NCI-H446 (cell line): ENCODE measurements at regions not wholly inside any gene's neighbourhood (a gene's known extent, or its start where the extent isn't known, plus 50 kb on each side); places are given as distances from the start of the nearest gene placed in this dataset.
"Not testable (repeated sequence)": the region's sequence is repeated elsewhere in the genome, so short reads cannot be mapped to it uniquely, and the experiment has no call there.

Source experiments
- DNase-seq, 2 experiments: peaks; one replicate each; lab custom pipeline; 2025; lab: John Stamatoyannopoulos, UW

- no peak for DNase-seq
Observed at GRCh38 chr12:59517522-59517921, 78.3 kb upstream of the SLC16A7 start.

DNA sequence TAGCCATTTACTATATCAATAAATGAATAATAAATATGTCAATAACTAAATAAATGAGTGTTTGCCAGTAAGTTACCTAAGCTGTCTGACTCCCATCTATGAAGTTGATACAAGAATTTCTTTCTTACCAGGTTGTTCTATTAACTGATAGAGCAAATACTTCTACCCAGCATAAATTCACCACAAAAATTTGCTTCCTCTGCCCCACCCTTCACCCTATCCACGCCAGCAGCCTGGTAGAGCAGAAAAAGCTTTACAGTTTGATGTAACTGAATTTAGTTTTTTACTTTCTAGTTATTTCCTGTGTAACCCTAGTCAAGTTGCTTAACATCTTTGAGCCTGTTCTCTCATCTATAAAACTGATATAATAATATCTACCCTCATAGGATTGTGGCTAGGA lies 94.9 kb upstream of the SLC16A7 start:
- no peak for DNase-seq

DNA sequence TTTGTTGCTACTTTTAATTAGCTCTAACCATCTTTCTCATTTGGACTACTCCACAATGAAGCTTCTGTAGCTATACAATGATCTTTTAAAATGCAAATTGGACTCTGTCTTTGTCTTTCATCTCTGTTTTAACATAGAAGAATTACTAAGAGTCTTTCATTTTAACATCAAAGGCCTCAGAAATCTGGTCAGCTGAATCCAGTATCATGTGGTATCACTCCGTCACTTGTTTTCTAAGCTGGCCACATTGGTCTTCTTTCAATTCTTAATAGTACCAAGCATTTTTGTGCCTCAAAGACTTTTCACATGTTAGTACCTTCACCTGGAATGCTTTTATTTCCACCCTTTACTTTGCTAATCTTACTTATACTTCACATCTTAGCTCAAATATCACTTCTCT lies 95.5 kb upstream of the SLC16A7 start:
- DNase-seq, result no peak

GRCh38 chr12:59499774-59500173 lies 96.1 kb upstream of the SLC16A7 start:
- DNase-seq, result no peak

DNA sequence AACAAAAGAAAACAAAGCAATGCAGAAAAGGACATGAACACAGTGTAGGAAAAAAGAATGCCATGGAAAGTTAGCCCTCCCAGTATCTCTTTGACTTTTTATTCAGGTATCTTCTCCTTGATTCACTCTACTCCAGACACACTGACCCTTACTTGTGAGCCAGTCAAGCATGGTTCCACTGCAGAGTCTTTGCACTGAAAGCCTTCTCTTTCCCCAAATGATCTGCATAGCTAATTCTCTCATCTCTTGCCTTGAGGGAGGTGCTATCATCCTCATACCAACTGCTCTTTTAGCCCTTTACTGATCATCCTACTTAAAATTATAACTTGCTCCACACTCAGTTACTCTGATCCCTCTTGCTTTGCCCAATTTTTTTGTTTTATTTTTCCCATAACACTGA lies 101.2 kb upstream of the SLC16A7 start:
- DNase-seq, result no peak

- DNase-seq, result no peak
Observed at GRCh38 chr12:59491877-59492276, 104.0 kb upstream of the SLC16A7 start.

- DNase-seq, result no peak
Observed at GRCh38 chr12:59486827-59487226, 109.0 kb upstream of the SLC16A7 start.

GRCh38 chr12:59484575-59484974 lies 111.3 kb upstream of the SLC16A7 start:
- DNase-seq, result no peak

GRCh38 chr12:59474236-59474635 lies 121.6 kb upstream of the SLC16A7 start:
- DNase-seq, result not testable (repeated sequence)

- no peak for DNase-seq
Observed at GRCh38 chr12:59472273-59472672, 123.6 kb upstream of the SLC16A7 start.

GRCh38 chr12:59459966-59460660 lies 135.7 kb upstream of the SLC16A7 start:
- no peak for DNase-seq

DNA sequence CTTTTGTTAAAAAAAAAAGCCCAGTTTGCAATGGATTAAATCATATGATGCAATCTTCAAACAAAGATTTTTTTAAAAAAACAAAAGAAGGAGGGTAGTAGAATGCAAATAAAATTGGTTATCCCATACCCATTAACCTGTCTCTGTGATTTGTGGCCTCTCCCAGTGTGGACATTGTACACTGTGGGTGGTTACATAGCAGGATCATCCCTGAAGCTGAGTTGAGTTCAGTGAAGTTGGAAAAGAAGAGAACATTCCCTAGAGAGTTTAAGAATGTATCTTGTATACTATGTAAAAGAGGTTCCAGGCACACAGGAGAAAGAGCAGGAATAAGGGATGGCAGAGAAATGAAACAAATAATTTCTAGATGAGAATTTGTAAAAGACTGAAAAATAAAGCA lies 142.4 kb upstream of the SLC16A7 start:
- no peak for DNase-seq

GRCh38 chr12:59452746-59453145 lies 143.1 kb upstream of the SLC16A7 start:
- no peak for DNase-seq

GRCh38 chr12:59452259-59452658 lies 143.6 kb upstream of the SLC16A7 start:
- DNase-seq, result no peak

GRCh38 chr12:59446116-59446515 lies 149.7 kb upstream of the SLC16A7 start:
- no peak for DNase-seq

- no peak for DNase-seq
Observed at GRCh38 chr12:59444932-59445331, 150.9 kb upstream of the SLC16A7 start.

DNA sequence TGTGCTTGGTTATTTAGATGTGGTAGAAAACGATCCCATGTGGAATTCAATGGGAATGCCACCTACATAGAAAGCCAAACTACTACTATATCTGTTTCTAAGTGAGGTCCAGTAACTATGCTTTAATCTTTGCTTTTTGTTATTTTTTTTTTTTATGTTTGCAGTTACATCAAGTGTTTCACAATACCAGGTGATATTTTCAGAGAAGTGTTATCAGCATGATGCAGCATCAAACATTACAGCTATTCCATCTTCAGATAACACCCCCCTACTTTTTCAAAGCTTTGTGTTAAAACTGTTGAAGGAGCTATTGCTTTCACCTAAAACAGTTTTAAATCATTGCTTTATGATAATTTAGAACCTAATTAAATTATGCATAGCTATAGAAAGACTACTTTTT lies 163.8 kb upstream of the SLC16A7 start:
- no peak for DNase-seq

DNA sequence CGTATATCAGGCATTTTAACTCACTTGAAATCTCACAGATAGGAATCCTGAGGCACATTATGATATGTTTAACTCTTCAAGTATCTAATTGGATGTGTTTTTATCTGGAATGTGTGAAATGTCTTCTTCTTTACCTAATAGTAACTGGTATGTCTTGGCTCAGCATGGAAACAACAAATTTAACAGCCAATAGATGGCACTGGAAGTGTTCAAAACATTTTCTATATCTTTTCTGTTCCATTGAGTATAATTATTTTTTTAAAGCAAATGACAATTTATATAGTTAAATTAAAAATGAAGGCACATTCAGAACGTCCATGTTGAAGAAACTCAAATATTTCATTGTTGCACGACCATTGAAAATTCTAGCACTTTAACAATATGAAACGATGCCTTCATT lies 164.6 kb upstream of the SLC16A7 start:
- no peak for DNase-seq

DNA sequence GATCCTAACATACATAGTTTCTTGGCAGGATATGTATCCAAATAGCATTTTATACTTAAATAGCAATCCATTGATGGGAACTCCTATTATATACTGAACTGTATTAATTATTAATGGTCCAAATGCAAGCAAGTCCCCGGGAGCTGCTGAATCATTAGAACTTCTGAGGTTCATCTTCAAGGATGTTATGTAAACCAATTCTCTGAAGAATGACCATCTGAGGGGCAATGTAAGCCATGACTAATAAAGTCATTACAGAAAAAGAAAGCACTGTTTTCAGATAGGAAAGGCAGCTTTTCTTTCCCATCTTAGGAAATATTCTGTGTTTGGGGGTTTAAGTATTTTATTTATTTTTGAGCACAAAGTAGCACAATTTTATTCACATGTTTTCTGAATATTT lies 166.1 kb upstream of the SLC16A7 start:
- no peak for DNase-seq

GRCh38 chr12:59425798-59426197 lies 170.0 kb upstream of the SLC16A7 start:
- DNase-seq, result no peak

DNA sequence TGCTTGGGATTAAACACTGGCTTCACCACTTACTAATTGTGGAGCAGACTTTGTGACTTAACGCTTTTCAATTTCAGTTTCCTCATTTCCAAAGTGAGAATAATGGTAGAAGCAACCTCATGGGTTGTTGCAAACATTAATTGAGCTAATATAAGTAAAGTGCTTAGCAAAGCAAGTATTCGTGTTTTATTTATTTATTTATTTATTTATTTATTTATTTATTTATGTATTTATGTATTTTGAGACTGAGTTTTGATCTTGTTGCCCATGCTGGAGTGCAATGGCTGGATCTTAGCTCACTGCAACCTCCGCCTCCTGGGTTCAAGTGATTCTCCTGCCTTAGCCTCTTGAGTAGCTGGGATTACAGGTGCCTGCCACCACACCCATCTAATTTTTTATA lies 171.2 kb upstream of the SLC16A7 start:
- DNase-seq, result not testable (repeated sequence)

DNA sequence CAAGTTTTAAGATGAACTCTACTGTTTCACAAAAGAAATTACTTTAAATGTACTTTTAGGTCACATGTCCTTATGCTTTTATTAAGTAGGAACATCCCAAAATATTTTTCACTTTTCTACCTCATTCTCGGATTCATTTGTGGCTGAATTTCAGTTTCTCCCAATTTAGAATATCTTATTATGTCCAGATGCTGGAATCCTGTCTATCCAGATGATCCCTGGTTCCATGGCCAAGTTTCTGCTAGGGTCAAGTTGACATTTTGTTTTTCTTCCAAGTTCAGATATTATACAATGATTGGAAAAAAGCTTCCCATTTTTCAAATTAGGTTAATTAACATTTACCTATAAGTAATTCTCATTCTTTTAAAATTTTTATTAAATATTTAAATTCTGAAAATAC lies 181.8 kb upstream of the SLC16A7 start:
- DNase-seq, result no peak

- DNase-seq, result no peak
Observed at GRCh38 chr12:59408431-59408830, 187.4 kb upstream of the SLC16A7 start.

DNA sequence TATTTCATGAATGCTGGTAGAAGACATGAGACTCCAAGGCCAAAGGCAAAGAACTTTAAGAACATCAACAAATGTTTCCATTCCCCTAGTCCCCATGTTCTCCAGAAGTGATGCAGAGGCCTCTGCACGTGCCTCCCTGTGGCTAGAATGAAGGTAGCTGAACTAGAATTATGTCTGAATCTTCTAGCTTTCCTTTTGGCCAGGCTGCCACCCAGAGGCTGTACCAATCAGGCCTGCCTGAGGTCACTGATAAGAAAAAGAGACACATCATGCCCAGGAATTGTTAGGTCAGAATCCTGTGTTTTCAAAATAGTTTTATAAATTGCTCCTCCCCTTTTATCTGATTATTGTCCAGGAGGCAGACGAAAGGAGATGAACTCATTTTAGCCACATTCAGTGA lies 188.0 kb upstream of the SLC16A7 start:
- no peak for DNase-seq

DNA sequence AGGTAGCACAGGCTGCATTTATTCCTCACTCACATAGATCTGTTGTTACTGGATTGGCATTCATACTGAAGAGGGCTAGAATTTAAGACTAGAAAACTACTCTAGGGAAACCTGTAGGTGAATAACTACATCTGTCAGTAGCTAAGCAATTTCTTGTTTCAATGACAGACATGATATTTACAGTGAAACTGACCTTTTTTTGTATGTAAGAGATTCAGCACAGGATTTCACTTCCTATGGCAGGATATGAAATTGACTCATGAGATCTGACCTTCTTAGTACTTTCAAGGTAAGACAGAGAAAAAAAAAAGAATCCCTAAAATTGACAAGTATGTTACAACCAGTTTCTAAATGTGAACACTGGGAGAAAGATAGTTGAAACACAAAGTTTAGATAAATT lies 189.8 kb upstream of the SLC16A7 start:
- no peak for DNase-seq
